CD14-positive monocyte (primary cell): ENCODE measurements at regions not wholly inside any gene's neighbourhood (a gene's known extent, or its start where the extent isn't known, plus 50 kb on each side); places are given as distances from the start of the nearest gene placed in this dataset.

Experiments used
- DNase-seq, 3 donors: peaks; one replicate each; pipeline ENCODE4 v3.0.0-alpha.2; 2011 to 2022
- H2AFZ ChIP-seq: 2 replicates; pipeline ENCODE4 v1.6.0; 2012; ENCODE audit warnings: mild to moderate bottlenecking, low read depth, low read length, inconsistent platforms; ENCODE audit not compliant: insufficient read depth, poor library complexity, severe bottlenecking
- H3K27ac ChIP-seq, 2 donors: 1 replicate in 1 of 2; 2 replicates in 1 of 2; pipeline ENCODE4 v1.5.1; 2012 to 2013; ENCODE audit warnings: low read length in 2 of 2, control low read depth in 1 of 2, inconsistent platforms in 1 of 2, low read depth in 1 of 2, mild to moderate bottlenecking in 1 of 2
- H3K27me3 ChIP-seq, 2 donors: one replicate each; pipeline versions ENCODE4 v1.6.0 to v1.6.1; 2011 to 2013; ENCODE audit warnings: low read length in 2 of 2; ENCODE audit not compliant: control insufficient read depth in 2 of 2, insufficient read depth in 2 of 2
- H3K36me3 ChIP-seq, 2 donors: replicated peaks in 1 of 2; 1 replicate in 1 of 2; 2 replicates in 1 of 2; pipeline versions ENCODE4 v1.5.1 to v1.6.1; 2012 to 2013; ENCODE audit warnings: low read length in 2 of 2, control low read depth in 1 of 2, inconsistent platforms in 1 of 2, mild to moderate bottlenecking in 1 of 2; ENCODE audit not compliant: insufficient read depth in 2 of 2, control insufficient read depth in 1 of 2
- H3K4me1 ChIP-seq, 2 donors: 1 replicate in 1 of 2; 2 replicates in 1 of 2; pipeline versions ENCODE4 v1.5.1 to v1.6.1; 2012 to 2013; ENCODE audit warnings: low read length in 2 of 2, control low read depth in 1 of 2, inconsistent platforms in 1 of 2, mild to moderate bottlenecking in 1 of 2, moderate library complexity in 1 of 2; ENCODE audit not compliant: insufficient read depth in 2 of 2, control insufficient read depth in 1 of 2
- H3K4me2 ChIP-seq: replicated peaks from 2 replicates; pipeline ENCODE3; 2012; ENCODE audit warnings: low read length, moderate library complexity, mild to moderate bottlenecking; ENCODE audit not compliant: poor library complexity, severe bottlenecking; ENCODE audit errors: extremely low read depth
- H3K4me3 ChIP-seq, 3 experiments: fragments of 200-600 bp in 1 of 3; sonication (generic) in 1 of 3; replicated peaks in 1 of 3; 1 replicate in 2 of 3; 2 replicates in 1 of 3; pipeline ENCODE4 v1.5.1; 2011 to 2013; ENCODE audit warnings: low read length in 3 of 3, mild to moderate bottlenecking in 3 of 3, control low read depth in 2 of 3, low read depth in 2 of 3, inconsistent platforms in 1 of 3, moderate library complexity in 1 of 3
- H3K79me2 ChIP-seq: 2 replicates; pipeline ENCODE4 v1.6.0; 2012; ENCODE audit warnings: mild to moderate bottlenecking, control low read depth, inconsistent platforms, low read length, moderate library complexity; ENCODE audit not compliant: insufficient read depth
- H3K9ac ChIP-seq: 2 replicates; pipeline ENCODE4 v1.6.0; 2017; ENCODE audit warnings: low read length, mild to moderate bottlenecking; ENCODE audit not compliant: insufficient read depth, poor library complexity, severe bottlenecking
- H3K9me3 ChIP-seq, 2 donors: replicated peaks in 1 of 2; 1 replicate in 1 of 2; 2 replicates in 1 of 2; pipeline versions ENCODE4 v1.5.1 to v1.6.1; 2012 to 2013; ENCODE audit warnings: low read length in 2 of 2, control low read depth in 1 of 2; ENCODE audit not compliant: control insufficient read depth in 1 of 2, insufficient read depth in 1 of 2
- H4K20me1 ChIP-seq: 2 replicates; pipeline ENCODE4 v1.6.0; 2012; ENCODE audit warnings: mild to moderate bottlenecking, low read length, control low read depth, moderate library complexity; ENCODE audit not compliant: insufficient read depth
- H3K27ac Mint-ChIP-seq, 7 donors: one replicate each; pipeline ENCODE4 v1.8.0; 2020; ENCODE audit warnings: mild to moderate bottlenecking in 7 of 7, mixed read lengths in 7 of 7, moderate library complexity in 6 of 7, inconsistent platforms in 2 of 7
- H3K27me3 Mint-ChIP-seq, 3 donors: one replicate each; pipeline ENCODE4 v1.8.0; 2021 to 2022; ENCODE audit warnings: low read depth in 3 of 3, mild to moderate bottlenecking in 3 of 3, mixed read lengths in 3 of 3, moderate library complexity in 3 of 3, inconsistent platforms in 1 of 3
- H3K36me3 Mint-ChIP-seq, 2 donors: one replicate each; pipeline ENCODE4 v1.8.0; 2020; ENCODE audit warnings: mixed read lengths in 2 of 2, inconsistent platforms in 1 of 2, mild to moderate bottlenecking in 1 of 2
- H3K4me1 Mint-ChIP-seq: one replicate; pipeline ENCODE4 v1.8.0; 2020; ENCODE audit warnings: mild to moderate bottlenecking, mixed read lengths
- H3K4me3 Mint-ChIP-seq, 2 donors: one replicate each; pipeline ENCODE4 v1.8.0; 2020; ENCODE audit warnings: mild to moderate bottlenecking in 2 of 2, mixed read lengths in 2 of 2, moderate library complexity in 1 of 2
- H3K9me3 Mint-ChIP-seq, 7 donors: one replicate each; pipeline ENCODE4 v1.8.0; 2020 to 2022; ENCODE audit warnings: mixed read lengths in 7 of 7, mild to moderate bottlenecking in 6 of 7, moderate library complexity in 6 of 7, inconsistent platforms in 2 of 7
- WGBS: methylation state at CpG from one replicate; pipeline ENCODE4 v1.1.5; 2013; ENCODE audit warnings: missing lambda C conversion rate; ENCODE audit not compliant: insufficient coverage; 5-methylcytosine and 5-hydroxymethylcytosine counted together
- intact Hi-C, 2 donors: fragments of 100-400 bp; cut with micrococcal nuclease; formaldehyde crosslinking; loops; one replicate each; pipeline versions ENCODE4 v1.15.0 to v1.15.1; 2023
- TF ChIP-seq, protein P1 (sequence below): fragments of 200-600 bp; IDR thresholded peaks from one replicate; pipeline ENCODE4 v1.8.0; 2022; ENCODE audit warnings: antibody characterized with exemption, mild to moderate bottlenecking

DNA sequence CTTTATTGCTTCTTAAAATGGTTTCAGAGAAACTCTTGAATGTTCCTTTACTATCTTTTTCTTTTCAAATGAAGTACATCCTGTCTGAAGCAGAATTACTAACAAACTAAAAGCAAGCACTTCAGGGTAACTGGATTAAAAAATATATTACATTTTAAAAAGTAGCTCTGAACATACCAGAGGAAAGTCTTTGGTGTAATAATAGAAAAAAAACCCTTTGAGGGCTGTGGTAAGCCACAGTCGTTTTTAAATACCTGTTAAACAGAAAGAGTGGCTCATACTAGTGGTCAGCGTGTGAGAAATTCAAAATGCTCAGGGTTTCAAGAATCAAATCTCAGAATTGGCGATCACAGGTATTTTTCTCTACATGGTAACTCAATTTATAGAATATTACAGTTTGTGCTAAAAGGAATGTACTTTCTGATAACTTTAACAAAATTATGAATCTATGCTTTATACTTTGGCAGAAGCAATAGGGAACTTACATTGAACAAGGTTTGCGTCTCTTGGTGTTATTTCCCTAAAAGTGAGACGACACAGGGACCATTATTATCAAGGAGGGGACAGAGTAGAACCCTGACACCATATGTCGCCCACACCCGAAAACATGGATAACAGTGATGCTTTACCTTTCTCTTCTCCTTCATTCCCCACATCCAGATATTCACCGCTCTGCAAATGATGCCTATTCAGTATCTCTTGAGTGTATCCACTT, 97.0 kb upstream of the DPH5 start:
- intact Hi-C loops: no loop called here
- H3K79me2 ChIP-seq: no peaks in the 10 kb centered on the region
- no peak overlapping the region for H3K27ac Mint-ChIP-seq
- no peaks in the 10 kb centered on the region for H3K36me3 ChIP-seq
- H3K27ac ChIP-seq: no peak overlapping the region
- no peaks in the 10 kb centered on the region for H3K9me3 ChIP-seq
- H3K36me3 Mint-ChIP-seq: no peaks in the 10 kb centered on the region
- DNase-seq: no peak
- TF ChIP-seq, protein P1, sequence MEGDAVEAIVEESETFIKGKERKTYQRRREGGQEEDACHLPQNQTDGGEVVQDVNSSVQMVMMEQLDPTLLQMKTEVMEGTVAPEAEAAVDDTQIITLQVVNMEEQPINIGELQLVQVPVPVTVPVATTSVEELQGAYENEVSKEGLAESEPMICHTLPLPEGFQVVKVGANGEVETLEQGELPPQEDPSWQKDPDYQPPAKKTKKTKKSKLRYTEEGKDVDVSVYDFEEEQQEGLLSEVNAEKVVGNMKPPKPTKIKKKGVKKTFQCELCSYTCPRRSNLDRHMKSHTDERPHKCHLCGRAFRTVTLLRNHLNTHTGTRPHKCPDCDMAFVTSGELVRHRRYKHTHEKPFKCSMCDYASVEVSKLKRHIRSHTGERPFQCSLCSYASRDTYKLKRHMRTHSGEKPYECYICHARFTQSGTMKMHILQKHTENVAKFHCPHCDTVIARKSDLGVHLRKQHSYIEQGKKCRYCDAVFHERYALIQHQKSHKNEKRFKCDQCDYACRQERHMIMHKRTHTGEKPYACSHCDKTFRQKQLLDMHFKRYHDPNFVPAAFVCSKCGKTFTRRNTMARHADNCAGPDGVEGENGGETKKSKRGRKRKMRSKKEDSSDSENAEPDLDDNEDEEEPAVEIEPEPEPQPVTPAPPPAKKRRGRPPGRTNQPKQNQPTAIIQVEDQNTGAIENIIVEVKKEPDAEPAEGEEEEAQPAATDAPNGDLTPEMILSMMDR: no peak
- no peak overlapping the region for H3K9ac ChIP-seq
- H3K4me1 ChIP-seq: no peaks in the 10 kb centered on the region
- H3K4me2 ChIP-seq: no peak overlapping the region
- H3K4me3 Mint-ChIP-seq: no peak overlapping the region
- H3K27me3 ChIP-seq: no peaks in the 10 kb centered on the region
- no peak overlapping the region for H3K4me3 ChIP-seq
- no peaks in the 10 kb centered on the region for H3K9me3 Mint-ChIP-seq
- no peaks in the 10 kb centered on the region for H4K20me1 ChIP-seq
- 38% methylated on average over 3 of the region's 8 CpGs for WGBS
- no peaks in the 10 kb centered on the region for H3K27me3 Mint-ChIP-seq
- no peak overlapping the region for H2AFZ ChIP-seq
- no peaks in the 10 kb centered on the region for H3K4me1 Mint-ChIP-seq

DNA sequence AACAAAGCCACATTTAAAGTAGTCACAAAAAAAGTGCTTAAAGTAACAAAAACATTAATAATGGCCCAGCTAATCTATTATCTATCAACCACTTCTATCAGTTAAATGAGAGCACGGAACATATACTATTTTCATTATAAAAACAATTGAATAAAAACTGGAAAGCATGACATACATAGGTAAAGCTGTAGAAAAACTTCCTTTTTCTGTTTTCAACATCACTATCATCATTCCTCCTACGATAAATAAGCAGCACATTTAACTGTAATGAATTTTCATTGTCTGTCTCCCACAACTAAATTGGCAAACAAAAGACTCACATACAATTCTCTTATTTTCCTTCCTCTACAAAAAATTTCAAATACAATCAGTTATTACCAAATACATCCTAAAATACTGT, 96.4 kb upstream of the DPH5 start:
- H3K9me3 ChIP-seq: no peaks in the 10 kb centered on the region
- H3K4me1 ChIP-seq: no peaks in the 10 kb centered on the region
- no CpG with 5 or more reads among the region's 2 CpGs for WGBS
- Mint-ChIP-seq H3K27ac (no peak overlapping the region), H3K4me3 (no peak overlapping the region), H3K9me3 (no peaks in the 10 kb centered on the region), H3K36me3 (no peaks in the 10 kb centered on the region), H3K4me1 (no peaks in the 10 kb centered on the region), H3K27me3 (no peaks in the 10 kb centered on the region)
- no peaks in the 10 kb centered on the region for H3K27me3 ChIP-seq
- TF ChIP-seq, protein P1: no peak
- no peaks in the 10 kb centered on the region for H4K20me1 ChIP-seq
- intact Hi-C loops: no loop called here
- H3K4me2 ChIP-seq: no peak overlapping the region
- no peaks in the 10 kb centered on the region for H3K36me3 ChIP-seq
- H2AFZ ChIP-seq: no peak overlapping the region
- no peaks in the 10 kb centered on the region for H3K79me2 ChIP-seq
- no peak for DNase-seq
- H3K27ac ChIP-seq: no peak overlapping the region
- no peak overlapping the region for H3K9ac ChIP-seq
- H3K4me3 ChIP-seq: no peak overlapping the region
